Large intestine (tissue), 3 donors: ENCODE measurements at regions not wholly inside any gene's neighbourhood (a gene's known extent, or its start where the extent isn't known, plus 50 kb on each side); places are given as distances from the start of the nearest gene placed in this dataset.

Experiments used
- DNase-seq, 2 donors: peaks; one replicate each; pipeline versions ENCODE4 v3.0.0 to v3.0.0-alpha.2; 2013
- H3K27ac ChIP-seq: one replicate; pipeline ENCODE4 v1.5.1; 2013; ENCODE audit warnings: low read length
- H3K27me3 ChIP-seq: 2 replicates; pipeline ENCODE4 v1.6.1; 2013; ENCODE audit warnings: low read length; ENCODE audit not compliant: control insufficient read depth, insufficient read depth
- H3K36me3 ChIP-seq: 2 replicates; pipeline ENCODE4 v1.6.1; 2013; ENCODE audit warnings: low read length; ENCODE audit not compliant: control insufficient read depth, insufficient read depth
- H3K4me1 ChIP-seq: one replicate; pipeline ENCODE4 v1.6.1; 2013; ENCODE audit warnings: low read length; ENCODE audit not compliant: control insufficient read depth, insufficient read depth
- H3K4me3 ChIP-seq: one replicate; pipeline ENCODE4 v1.5.1; 2013; ENCODE audit warnings: low read length
- H3K9me3 ChIP-seq: one replicate; pipeline ENCODE4 v1.6.1; 2013; ENCODE audit warnings: mild to moderate bottlenecking, low read depth, low read length, moderate library complexity; ENCODE audit not compliant: control insufficient read depth
- WGBS: methylation state at CpG from one replicate; pipeline ENCODE4 v1.1.5; 2013; ENCODE audit warnings: low lambda C conversion rate; ENCODE audit not compliant: insufficient coverage; 5-methylcytosine and 5-hydroxymethylcytosine counted together

DNA sequence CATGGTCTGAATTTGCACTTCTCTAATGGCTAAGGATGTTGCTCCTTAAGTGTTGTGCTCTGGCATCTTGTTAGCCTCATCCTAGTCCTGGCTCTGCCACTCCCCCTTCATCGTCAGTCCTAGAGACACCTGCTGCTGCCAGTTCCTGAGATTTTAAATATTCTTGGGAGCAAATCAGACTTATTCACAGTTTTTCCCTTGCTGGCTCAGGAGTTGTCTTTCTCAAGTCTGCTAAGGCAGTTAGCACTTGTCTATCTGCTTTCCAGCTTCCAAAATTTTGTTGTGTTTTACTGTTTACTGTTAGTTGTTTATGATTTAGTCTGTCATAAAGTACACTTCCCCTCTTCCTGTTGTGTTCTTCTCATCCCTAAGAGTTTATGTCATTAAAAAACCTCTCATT, 201.0 kb downstream of the KIF26A start:
- Histone ChIP-seq H3K4me1 (peaks cover 12% of the 10 kb centered on the region), H3K27ac (no peak overlapping the region), H3K9me3 (peaks cover 3% of the 10 kb centered on the region), H3K4me3 (no peak overlapping the region), H3K36me3 (no peaks in the 10 kb centered on the region), H3K27me3 (no peaks in the 10 kb centered on the region)
- no peak for DNase-seq
- WGBS = no CpG with 5 or more reads among the region's 1 CpG

GRCh38 chr14:104339829-104340228, 201.4 kb downstream of the KIF26A start:
- Histone ChIP-seq H3K27me3 (no peaks in the 10 kb centered on the region), H3K36me3 (no peaks in the 10 kb centered on the region), H3K27ac (no peak overlapping the region), H3K9me3 (peaks cover 3% of the 10 kb centered on the region), H3K4me1 (peaks cover 12% of the 10 kb centered on the region), H3K4me3 (no peak overlapping the region)
- no peak for DNase-seq

- Histone ChIP-seq H3K4me3 (no peak overlapping the region), H3K36me3 (no peaks in the 10 kb centered on the region), H3K27ac (no peak overlapping the region), H3K4me1 (peaks cover 5% of the 10 kb centered on the region), H3K27me3 (no peaks in the 10 kb centered on the region), H3K9me3 (peaks cover 3% of the 10 kb centered on the region)
- no CpG with 5 or more reads among the region's 27 CpGs for WGBS
- DNase-seq = peak; percentile 68 to 74
Observed at GRCh38 chr14:104341532-104342434, 203.4 kb downstream of the KIF26A start.

DNA sequence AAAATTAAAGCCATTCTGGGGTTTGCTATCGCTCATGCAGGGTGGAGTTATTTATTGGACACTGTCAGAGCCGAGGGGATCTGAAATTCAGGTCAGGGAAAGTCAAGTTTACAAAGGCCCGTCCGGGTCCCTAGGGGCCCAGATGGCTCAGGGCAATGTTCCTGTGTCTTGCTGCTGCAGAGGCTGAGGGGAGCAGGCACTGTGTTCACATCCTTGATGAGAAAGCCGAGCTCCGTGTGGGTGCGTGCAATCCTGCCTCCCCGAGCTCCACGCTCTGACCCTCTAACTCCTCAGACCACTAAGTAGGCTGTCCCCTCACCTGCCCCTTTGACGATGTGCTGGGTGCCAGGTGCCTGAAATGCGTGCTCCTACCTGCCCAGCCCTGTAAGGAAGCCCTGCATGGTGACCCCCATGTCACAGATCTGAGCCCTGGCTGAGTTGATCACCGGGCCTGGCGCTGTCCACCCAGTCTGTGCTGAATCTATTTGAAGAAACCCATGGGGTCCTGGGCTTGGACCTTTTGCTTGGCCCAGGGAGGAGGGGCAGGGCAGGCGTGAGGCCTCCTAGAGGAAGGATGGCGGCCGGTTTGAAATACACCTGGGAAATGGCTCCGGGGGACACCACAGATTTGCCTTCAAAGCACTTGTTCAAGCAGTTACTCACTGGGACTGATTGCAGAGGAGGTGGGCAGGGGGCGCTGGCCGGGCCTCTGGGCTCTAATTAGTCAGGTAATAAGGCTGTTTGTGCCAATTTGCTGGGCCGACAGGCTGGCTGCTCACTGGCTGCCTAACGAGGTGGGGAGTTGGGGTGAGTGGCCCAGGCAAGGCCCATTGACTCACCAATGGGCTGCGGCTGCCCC, 204.3 kb downstream of the KIF26A start:
- Histone ChIP-seq H3K4me1 (peaks cover 5% of the 10 kb centered on the region), H3K27ac (no peak overlapping the region), H3K36me3 (no peaks in the 10 kb centered on the region), H3K27me3 (no peaks in the 10 kb centered on the region), H3K9me3 (peaks cover 3% of the 10 kb centered on the region), H3K4me3 (no peak overlapping the region)
- no peak for DNase-seq
- WGBS = no CpG with 5 or more reads among the region's 22 CpGs

DNA sequence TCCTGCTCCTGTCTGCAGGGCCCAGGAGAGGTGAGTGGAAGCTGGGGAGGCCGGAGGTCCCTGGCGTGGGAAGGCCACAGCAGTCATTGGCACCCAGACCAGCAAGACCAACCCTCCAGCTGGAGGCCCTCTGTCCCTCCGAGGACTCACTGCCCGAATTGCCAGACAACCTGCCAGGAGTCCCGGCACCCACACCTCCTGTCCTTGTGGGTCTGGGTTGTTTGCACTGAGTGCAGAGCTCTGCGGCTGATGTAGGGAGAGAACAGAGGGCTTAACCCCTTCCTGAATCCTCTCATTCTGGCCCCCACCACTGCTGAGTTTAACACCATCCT, 204.9 kb downstream of the KIF26A start:
- Histone ChIP-seq H3K36me3 (no peaks in the 10 kb centered on the region), H3K4me3 (no peak overlapping the region), H3K9me3 (peaks cover 3% of the 10 kb centered on the region), H3K4me1 (peaks cover 5% of the 10 kb centered on the region), H3K27ac (no peak overlapping the region), H3K27me3 (no peaks in the 10 kb centered on the region)
- no peak for DNase-seq
- WGBS = no CpG with 5 or more reads among the region's 6 CpGs

- Histone ChIP-seq H3K4me1 (peaks cover 5% of the 10 kb centered on the region), H3K27ac (no peak overlapping the region), H3K4me3 (no peak overlapping the region), H3K27me3 (no peaks in the 10 kb centered on the region), H3K36me3 (no peaks in the 10 kb centered on the region), H3K9me3 (peaks cover 3% of the 10 kb centered on the region)
- no CpG with 5 or more reads among the region's 11 CpGs for WGBS
- no peak for DNase-seq
Observed at GRCh38 chr14:104343690-104344640, 205.6 kb downstream of the KIF26A start.

DNA sequence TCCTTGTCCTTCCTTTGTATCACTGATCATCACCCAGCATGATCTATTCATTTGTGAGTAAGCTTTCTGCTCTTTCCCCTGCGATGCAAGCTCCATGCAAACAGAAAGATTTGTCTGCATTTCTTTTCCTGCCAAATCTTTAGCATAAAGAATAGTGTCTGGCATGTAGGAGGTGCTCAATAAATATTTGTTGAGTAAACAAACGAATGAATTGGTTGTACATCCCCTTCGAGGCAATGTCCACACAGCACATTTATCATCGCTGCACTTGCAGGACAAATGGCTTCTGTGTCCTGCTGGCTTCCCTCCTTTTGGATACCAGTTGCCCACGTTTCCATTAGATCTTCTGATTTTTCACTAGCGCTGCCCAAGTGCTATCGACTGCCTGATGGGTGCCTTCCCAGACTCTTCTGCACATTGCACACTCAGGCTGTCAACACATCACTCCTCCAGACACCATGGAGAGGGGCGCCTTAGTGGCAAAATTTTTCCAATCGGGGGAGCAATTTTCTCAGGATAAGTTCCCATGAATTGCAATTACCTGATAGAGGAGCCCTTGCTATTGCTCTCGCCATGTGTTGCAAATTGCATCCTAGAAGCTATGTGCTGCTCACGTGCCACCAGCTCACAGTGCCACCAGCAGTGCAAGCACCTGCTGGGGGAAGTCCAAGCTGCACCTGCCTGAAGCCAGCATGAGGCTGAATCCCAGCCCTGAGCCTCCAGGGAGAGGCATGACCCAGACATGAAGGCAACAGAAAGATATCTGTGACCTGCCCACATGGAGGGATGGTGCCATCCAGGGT, 206.6 kb downstream of the KIF26A start:
- H3K36me3 ChIP-seq = no peaks in the 10 kb centered on the region
- no peak overlapping the region for H3K27ac ChIP-seq
- 55% methylated on average over 2 of the region's 11 CpGs for WGBS
- no peak overlapping the region for H3K4me3 ChIP-seq
- no peak for DNase-seq
- no peaks in the 10 kb centered on the region for H3K27me3 ChIP-seq
- peaks cover 3% of the 10 kb centered on the region for H3K9me3 ChIP-seq
- H3K4me1 ChIP-seq = peaks cover 6% of the 10 kb centered on the region

DNA sequence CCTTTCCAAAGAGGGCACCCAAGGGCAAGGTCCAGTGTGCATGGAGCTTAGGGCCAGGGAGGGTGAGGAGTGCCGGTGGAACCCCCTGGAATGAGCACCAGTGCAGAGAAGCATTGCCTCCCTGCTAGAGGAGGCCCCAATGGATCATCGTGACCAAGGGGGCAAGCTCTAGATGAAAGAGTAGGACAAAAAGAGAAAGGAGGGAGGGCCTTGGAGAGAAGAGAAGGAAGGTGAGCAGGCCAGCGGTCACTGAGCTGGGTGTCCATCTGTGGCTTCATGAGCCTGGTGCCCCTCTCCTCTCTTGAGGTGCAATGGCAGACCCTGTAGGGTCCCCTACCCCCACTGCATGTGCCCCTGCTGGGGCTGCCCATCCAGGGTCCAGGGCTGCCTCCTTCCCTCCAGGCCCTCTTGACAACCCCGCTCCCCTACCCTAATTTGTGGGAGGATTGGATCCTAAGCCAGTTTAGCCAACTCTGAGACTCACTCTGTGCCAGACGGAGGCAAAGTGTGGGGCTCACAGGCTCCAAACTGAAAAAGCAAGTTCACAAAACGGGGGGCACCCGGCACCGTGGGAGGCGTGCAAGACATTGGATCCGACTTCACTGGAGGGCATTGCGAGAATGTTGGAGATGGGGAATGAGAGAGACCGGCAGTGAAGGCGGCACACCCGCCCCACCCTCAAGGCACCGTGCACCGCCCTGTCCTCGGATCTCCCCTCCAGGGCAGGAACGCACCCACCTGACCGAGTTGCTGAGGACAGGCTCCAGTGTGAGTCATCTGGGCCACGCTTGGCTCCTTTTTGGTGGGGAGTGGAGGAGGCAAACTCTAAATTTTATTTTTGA, 207.5 kb downstream of the KIF26A start:
- no peaks in the 10 kb centered on the region for H3K27me3 ChIP-seq
- H3K36me3 ChIP-seq = no peaks in the 10 kb centered on the region
- H3K9me3 ChIP-seq = peaks cover 3% of the 10 kb centered on the region
- H3K4me3 ChIP-seq = no peak overlapping the region
- WGBS = no CpG with 5 or more reads among the region's 20 CpGs
- H3K27ac ChIP-seq = no peak overlapping the region
- H3K4me1 ChIP-seq = peaks cover 8% of the 10 kb centered on the region
- DNase-seq = no peak

DNA sequence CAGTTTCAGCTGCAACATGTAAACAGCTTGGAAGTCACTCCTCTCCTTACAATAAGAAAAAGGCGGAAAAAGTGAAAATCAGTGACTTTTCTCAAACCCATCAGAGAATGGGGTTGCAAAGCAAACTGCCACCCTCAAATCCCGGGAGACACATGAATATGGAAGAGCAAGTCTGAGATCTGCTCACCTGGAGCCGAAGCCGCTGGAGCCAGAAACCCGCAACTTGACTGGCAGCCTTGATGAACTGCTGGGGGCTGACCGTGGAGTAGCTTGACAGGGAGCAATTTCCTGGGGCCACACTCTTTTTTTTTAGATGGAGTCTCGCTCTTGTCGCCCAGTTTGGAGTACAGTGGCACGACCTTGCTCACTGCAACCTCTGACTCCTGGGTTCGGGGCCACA, 208.2 kb downstream of the KIF26A start:
- H3K27ac ChIP-seq = no peak overlapping the region
- WGBS = no CpG with 5 or more reads among the region's 10 CpGs
- peaks cover 3% of the 10 kb centered on the region for H3K9me3 ChIP-seq
- H3K4me1 ChIP-seq = peaks cover 8% of the 10 kb centered on the region
- no peak overlapping the region for H3K4me3 ChIP-seq
- no peak for DNase-seq
- H3K36me3 ChIP-seq = no peaks in the 10 kb centered on the region
- H3K27me3 ChIP-seq = no peaks in the 10 kb centered on the region
